ENCODE measurements at regions not wholly inside any gene's neighbourhood (a gene's known extent, or its start where the extent isn't known, plus 50 kb on each side); places are given as distances from the start of the nearest gene placed in this dataset.

GRCh38 chr12:127431594-127431993 is 835.4 kb upstream of the TMEM132C start:
- H3K36me3 ChIP-seq (ENCODE audit: insufficient read depth, low read depth, low read length), result no peaks in the 10 kb centered on the region
- no peak overlapping the region for H3K27ac ChIP-seq (ENCODE audit: low read length)
- no peaks in the 10 kb centered on the region for H3K9me3 ChIP-seq (ENCODE audit: insufficient read depth, low read depth, low read length)
- H3K27me3 ChIP-seq (ENCODE audit: insufficient read depth, low read length), result no peaks in the 10 kb centered on the region
- no peak overlapping the region for H3K4me3 ChIP-seq (ENCODE audit: low read length)
- H3K4me1 ChIP-seq (ENCODE audit: insufficient read depth, low read length), result no peaks in the 10 kb centered on the region
- no peak overlapping the region for H3K9ac ChIP-seq (ENCODE audit: low read depth, low read length)

- Histone ChIP-seq H3K9ac (ENCODE audit: low read depth, low read length) (no peak overlapping the region), H3K4me1 (ENCODE audit: insufficient read depth, low read length) (no peaks in the 10 kb centered on the region), H3K27ac (ENCODE audit: low read length) (no peak overlapping the region), H3K27me3 (ENCODE audit: insufficient read depth, low read length) (no peaks in the 10 kb centered on the region), H3K4me3 (ENCODE audit: low read length) (no peak overlapping the region), H3K36me3 (ENCODE audit: insufficient read depth, low read depth, low read length) (no peaks in the 10 kb centered on the region), H3K9me3 (ENCODE audit: insufficient read depth, low read depth, low read length) (peaks cover 21% of the 10 kb centered on the region)
These were observed 831.5 kb upstream of the TMEM132C start for GRCh38 chr12:127435439-127435838.

- H3K4me1 ChIP-seq (ENCODE audit: insufficient read depth, low read length), result no peaks in the 10 kb centered on the region
- no peak overlapping the region for H3K27ac ChIP-seq (ENCODE audit: low read length)
- no peaks in the 10 kb centered on the region for H3K36me3 ChIP-seq (ENCODE audit: insufficient read depth, low read depth, low read length)
- peaks cover 22% of the 10 kb centered on the region for H3K9me3 ChIP-seq (ENCODE audit: insufficient read depth, low read depth, low read length)
- no peak overlapping the region for H3K9ac ChIP-seq (ENCODE audit: low read depth, low read length)
- no peak overlapping the region for H3K4me3 ChIP-seq (ENCODE audit: low read length)
- H3K27me3 ChIP-seq (ENCODE audit: insufficient read depth, low read length), result no peaks in the 10 kb centered on the region
These were observed 828.3 kb upstream of the TMEM132C start for GRCh38 chr12:127438512-127439244.

- H3K27ac ChIP-seq (ENCODE audit: low read length), result no peak overlapping the region
- no peaks in the 10 kb centered on the region for H3K9me3 ChIP-seq (ENCODE audit: insufficient read depth, low read depth, low read length)
- no peaks in the 10 kb centered on the region; the same call in 1 of the 2 replicates for H3K27me3 ChIP-seq (ENCODE audit: insufficient read depth, low read length)
- H3K9ac ChIP-seq (ENCODE audit: low read depth, low read length), result no peak overlapping the region
- no peaks in the 10 kb centered on the region for H3K4me1 ChIP-seq (ENCODE audit: insufficient read depth, low read length)
- H3K36me3 ChIP-seq (ENCODE audit: insufficient read depth, low read depth, low read length), result no peaks in the 10 kb centered on the region
- no peak overlapping the region for H3K4me3 ChIP-seq (ENCODE audit: low read length)
These were observed 821.3 kb upstream of the TMEM132C start for GRCh38 chr12:127445581-127446139.

GRCh38 chr12:127448906-127449305 is 818.1 kb upstream of the TMEM132C start:
- Histone ChIP-seq H3K27ac (ENCODE audit: low read length) (no peak overlapping the region), H3K9ac (ENCODE audit: low read depth, low read length) (no peak overlapping the region), H3K27me3 (ENCODE audit: insufficient read depth, low read length) (peaks cover 13% of the 10 kb centered on the region), H3K4me3 (ENCODE audit: low read length) (no peak overlapping the region), H3K36me3 (ENCODE audit: insufficient read depth, low read depth, low read length) (no peaks in the 10 kb centered on the region), H3K9me3 (ENCODE audit: insufficient read depth, low read depth, low read length) (no peaks in the 10 kb centered on the region), H3K4me1 (ENCODE audit: insufficient read depth, low read length) (no peaks in the 10 kb centered on the region)

GRCh38 chr12:127450826-127451225 is 816.1 kb upstream of the TMEM132C start:
- Histone ChIP-seq H3K36me3 (ENCODE audit: insufficient read depth, low read depth, low read length) (no peaks in the 10 kb centered on the region), H3K27ac (ENCODE audit: low read length) (no peak overlapping the region), H3K4me3 (ENCODE audit: low read length) (no peak overlapping the region), H3K4me1 (ENCODE audit: insufficient read depth, low read length) (no peaks in the 10 kb centered on the region; the same call in 1 of the 2 replicates), H3K9ac (ENCODE audit: low read depth, low read length) (no peak overlapping the region), H3K9me3 (ENCODE audit: insufficient read depth, low read depth, low read length) (no peaks in the 10 kb centered on the region), H3K27me3 (ENCODE audit: insufficient read depth, low read length) (peaks cover 30% of the 10 kb centered on the region)

- H3K9ac ChIP-seq (ENCODE audit: low read depth, low read length), result no peak overlapping the region; the same call in 1 of the 2 replicates
- H3K9me3 ChIP-seq (ENCODE audit: insufficient read depth, low read depth, low read length), result no peaks in the 10 kb centered on the region
- H3K27me3 ChIP-seq (ENCODE audit: insufficient read depth, low read length), result peaks cover 58% of the 10 kb centered on the region
- H3K36me3 ChIP-seq (ENCODE audit: insufficient read depth, low read depth, low read length), result no peaks in the 10 kb centered on the region
- H3K27ac ChIP-seq (ENCODE audit: low read length), result no peak overlapping the region
- peak overlapping the region; percentile 63 for H3K4me3 ChIP-seq (ENCODE audit: low read length)
- no peaks in the 10 kb centered on the region; the same call in 1 of the 2 replicates for H3K4me1 ChIP-seq (ENCODE audit: insufficient read depth, low read length)
These were observed 811.4 kb upstream of the TMEM132C start for GRCh38 chr12:127455347-127456265.

- Histone ChIP-seq H3K4me1 (ENCODE audit: insufficient read depth, low read length) (no peaks in the 10 kb centered on the region; the same call in 1 of the 2 replicates), H3K27me3 (ENCODE audit: insufficient read depth, low read length) (peaks cover 56% of the 10 kb centered on the region), H3K4me3 (ENCODE audit: low read length) (no peak overlapping the region), H3K36me3 (ENCODE audit: insufficient read depth, low read depth, low read length) (no peaks in the 10 kb centered on the region), H3K27ac (ENCODE audit: low read length) (no peak overlapping the region), H3K9me3 (ENCODE audit: insufficient read depth, low read depth, low read length) (no peaks in the 10 kb centered on the region), H3K9ac (ENCODE audit: low read depth, low read length) (no peak overlapping the region)
These were observed 809.2 kb upstream of the TMEM132C start for GRCh38 chr12:127457726-127458125.

- no peaks in the 10 kb centered on the region for H3K9me3 ChIP-seq (ENCODE audit: insufficient read depth, low read depth, low read length)
- no peak overlapping the region for H3K9ac ChIP-seq (ENCODE audit: low read depth, low read length)
These were observed 807.8 kb upstream of the TMEM132C start for GRCh38 chr12:127459166-127459565.

GRCh38 chr12:127459687-127460086 is 807.3 kb upstream of the TMEM132C start:
- Histone ChIP-seq H3K4me3 (ENCODE audit: low read length) (no peak overlapping the region), H3K27ac (ENCODE audit: low read length) (no peak overlapping the region), H3K36me3 (ENCODE audit: insufficient read depth, low read depth, low read length) (no peaks in the 10 kb centered on the region), H3K27me3 (ENCODE audit: insufficient read depth, low read length) (peaks cover 37% of the 10 kb centered on the region), H3K4me1 (ENCODE audit: insufficient read depth, low read length) (no peaks in the 10 kb centered on the region), H3K9me3 (ENCODE audit: insufficient read depth, low read depth, low read length) (no peaks in the 10 kb centered on the region), H3K9ac (ENCODE audit: low read depth, low read length) (no peak overlapping the region)

More at GRCh38 chr12:127459166-127459565, 807.8 kb upstream of the TMEM132C start:
- Histone ChIP-seq H3K27me3 (ENCODE audit: insufficient read depth, low read length) (peaks cover 42% of the 10 kb centered on the region), H3K27ac (ENCODE audit: low read length) (no peak overlapping the region), H3K4me1 (ENCODE audit: insufficient read depth, low read length) (no peaks in the 10 kb centered on the region; the same call in 1 of the 2 replicates), H3K4me3 (ENCODE audit: low read length) (no peak overlapping the region), H3K36me3 (ENCODE audit: insufficient read depth, low read depth, low read length) (no peaks in the 10 kb centered on the region)

- no peak overlapping the region for H3K27ac ChIP-seq (ENCODE audit: low read length)
- H3K27me3 ChIP-seq (ENCODE audit: insufficient read depth, low read length), result peaks cover 6% of the 10 kb centered on the region; the same call in 1 of the 2 replicates
- H3K4me3 ChIP-seq (ENCODE audit: low read length), result no peak overlapping the region
- H3K9me3 ChIP-seq (ENCODE audit: insufficient read depth, low read depth, low read length), result no peaks in the 10 kb centered on the region
- H3K9ac ChIP-seq (ENCODE audit: low read depth, low read length), result no peak overlapping the region
- no peaks in the 10 kb centered on the region for H3K36me3 ChIP-seq (ENCODE audit: insufficient read depth, low read depth, low read length)
- H3K4me1 ChIP-seq (ENCODE audit: insufficient read depth, low read length), result 0 out of 2 replicates have a peak, but pooled peaks cover 3% of the 10 kb centered on the region
These were observed 803.7 kb upstream of the TMEM132C start for GRCh38 chr12:127463237-127463636.

All from iPS-20b (cell line).